Uterus (tissue), 3 donors: ENCODE measurements at regions not wholly inside any gene's neighbourhood (a gene's known extent, or its start where the extent isn't known, plus 50 kb on each side); places are given as distances from the start of the nearest gene placed in this dataset.

Experiments used
- DNase-seq, 2 donors: peaks; one replicate each; pipeline ENCODE4 v3.0.0-alpha.2; 2019 to 2020
- H3K27ac ChIP-seq, 2 donors: fragments of 200-600 bp; sonication (generic); 1 replicate in 1 of 2; 2 replicates in 1 of 2; pipeline ENCODE4 v1.5.1; 2016 to 2018
- H3K27me3 ChIP-seq, 2 donors: fragments of 200-600 bp; sonication (generic); one replicate each; pipeline ENCODE4 v1.5.1; 2018 to 2019; ENCODE audit warnings: control low read depth in 1 of 2
- H3K36me3 ChIP-seq, 2 donors: fragments of 200-600 bp; sonication (generic); one replicate each; pipeline ENCODE4 v1.5.1; 2019; ENCODE audit warnings: control low read depth in 1 of 2
- H3K4me1 ChIP-seq, 2 donors: fragments of 200-600 bp; sonication (generic); one replicate each; pipeline ENCODE4 v1.5.1; 2018 to 2019; ENCODE audit warnings: control low read depth in 1 of 2
- H3K4me3 ChIP-seq, 2 donors: fragments of 200-600 bp; sonication (generic); 1 replicate in 1 of 2; 2 replicates in 1 of 2; pipeline ENCODE4 v1.5.1; 2018 to 2019; ENCODE audit warnings: mild to moderate bottlenecking in 1 of 2
- H3K9me3 ChIP-seq, 2 donors: fragments of 200-600 bp; sonication (generic); one replicate each; pipeline ENCODE4 v1.5.1; 2019; ENCODE audit warnings: control low read depth in 1 of 2
- CTCF ChIP-seq, 4 experiments: fragments of 200-600 bp in 2 of 4; fragments of 450-650 bp in 2 of 4; sonication (generic) in 2 of 4; IDR thresholded peaks; one replicate each; pipeline ENCODE4 v1.5.1; 2016 to 2019; ENCODE audit warnings: antibody characterized with exemption in 4 of 4, mild to moderate bottlenecking in 2 of 4, moderate library complexity in 1 of 4
- POLR2A ChIP-seq, 2 donors: fragments of 450-650 bp; IDR thresholded peaks; one replicate each; pipeline ENCODE4 v1.6.1; 2016; ENCODE audit warnings: antibody characterized with exemption in 2 of 2, mild to moderate bottlenecking in 1 of 2, moderate library complexity in 1 of 2
- intact Hi-C: fragments of 100-400 bp; cut with DNase I; formaldehyde crosslinking; loops from one replicate; pipeline ENCODE4 v1.15.1; 2023; ENCODE audit warnings: low total_unique reads
- donor health status: DM: yes; HTN: yes; CAD: no.

DNA sequence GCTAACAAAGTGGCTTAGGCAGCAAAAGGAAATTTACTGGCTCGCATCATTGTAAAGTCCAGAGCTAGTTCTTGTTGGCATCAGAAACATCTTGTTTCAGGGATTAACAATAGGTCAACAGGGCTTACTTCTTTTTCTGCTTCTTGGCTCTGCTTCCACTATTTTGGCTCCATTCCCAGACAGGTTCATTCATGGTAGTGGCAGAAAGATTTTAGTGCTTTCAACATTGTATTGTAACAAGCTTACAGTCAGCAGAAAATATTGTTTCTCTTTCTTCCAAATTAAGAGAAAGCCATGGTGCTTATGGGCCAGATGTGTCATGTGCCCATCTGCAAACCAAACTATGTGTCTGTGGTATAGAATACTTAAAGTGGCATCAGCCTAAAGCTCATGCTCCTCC lies 315.6 kb downstream of the RAB38 start:
- intact Hi-C loops: no loop called here
- no peak for DNase-seq
- H3K4me1 ChIP-seq: no peaks in the 10 kb centered on the region
- no peak overlapping the region for H3K4me3 ChIP-seq
- H3K9me3 ChIP-seq: no peaks in the 10 kb centered on the region
- no peaks in the 10 kb centered on the region for H3K27me3 ChIP-seq
- TF ChIP-seq CTCF (IDR thresholded peaks at IDR 0.05) (no peak), POLR2A (IDR thresholded peaks at IDR 0.05) (no peak)
- H3K27ac ChIP-seq: no peak overlapping the region
- H3K36me3 ChIP-seq: no peaks in the 10 kb centered on the region

DNA sequence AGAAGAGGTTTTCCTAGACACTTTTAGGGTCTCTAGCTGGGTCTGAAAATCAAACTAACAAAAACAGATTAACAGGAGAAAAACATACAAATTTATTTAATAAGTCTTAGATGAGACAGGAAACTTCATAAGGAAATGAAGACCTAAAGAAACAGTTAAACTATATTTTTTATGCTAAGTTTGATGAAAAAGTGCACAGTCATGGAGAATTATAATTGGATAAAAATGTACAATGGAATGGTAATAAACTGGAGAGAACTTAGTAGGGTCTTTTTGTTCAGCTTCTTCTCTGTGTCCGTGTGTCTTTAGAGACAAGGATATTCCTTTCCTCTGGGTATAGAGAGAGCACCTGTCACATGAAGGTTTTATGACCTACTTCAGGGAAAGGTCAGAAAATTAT lies 323.4 kb downstream of the RAB38 start:
- no peak for DNase-seq
- intact Hi-C loops: no loop called here
- Histone ChIP-seq H3K4me1 (no peaks in the 10 kb centered on the region), H3K4me3 (no peak overlapping the region), H3K36me3 (no peaks in the 10 kb centered on the region), H3K9me3 (no peaks in the 10 kb centered on the region), H3K27ac (no peak overlapping the region), H3K27me3 (no peaks in the 10 kb centered on the region)
- TF ChIP-seq CTCF (IDR thresholded peaks at IDR 0.05) (no peak), POLR2A (IDR thresholded peaks at IDR 0.05) (no peak)

DNA sequence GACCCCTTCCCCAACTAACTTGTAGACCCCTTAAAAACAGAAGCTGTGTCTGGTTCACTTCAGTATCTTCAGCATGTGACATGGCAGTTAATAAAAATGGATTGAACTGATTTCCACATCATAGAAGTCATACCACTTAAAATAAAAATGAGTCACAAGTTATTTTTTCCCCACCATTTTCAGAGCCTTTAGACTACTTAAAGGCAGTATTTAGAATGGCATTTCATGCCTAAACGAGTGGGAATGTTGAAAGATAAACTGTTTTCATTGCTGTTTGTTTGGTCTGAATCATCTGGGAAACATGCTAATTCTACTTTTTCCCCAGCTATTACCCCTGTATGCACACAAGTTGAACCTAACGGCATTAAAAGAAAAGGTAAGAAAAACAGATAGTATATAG lies 324.0 kb downstream of the RAB38 start:
- Histone ChIP-seq H3K4me3 (no peak overlapping the region), H3K4me1 (no peaks in the 10 kb centered on the region), H3K9me3 (no peaks in the 10 kb centered on the region), H3K36me3 (no peaks in the 10 kb centered on the region), H3K27ac (no peak overlapping the region), H3K27me3 (no peaks in the 10 kb centered on the region)
- no peak for DNase-seq
- intact Hi-C loops: no loop called here
- no peak for TF ChIP-seq POLR2A (IDR thresholded peaks at IDR 0.05)
- TF ChIP-seq CTCF (IDR thresholded peaks at IDR 0.05): no peak

- intact Hi-C loops: no loop called here
- H3K36me3 ChIP-seq: no peaks in the 10 kb centered on the region
- H3K9me3 ChIP-seq: no peaks in the 10 kb centered on the region
- no peaks in the 10 kb centered on the region for H3K27me3 ChIP-seq
- TF ChIP-seq POLR2A (IDR thresholded peaks at IDR 0.05) (no peak), CTCF (IDR thresholded peaks at IDR 0.05) (no peak)
- no peak overlapping the region for H3K27ac ChIP-seq
- H3K4me1 ChIP-seq: no peaks in the 10 kb centered on the region
- no peak for DNase-seq
- no peak overlapping the region for H3K4me3 ChIP-seq
Observed at GRCh38 chr11:87849216-87849615, 326.0 kb downstream of the RAB38 start.

DNA sequence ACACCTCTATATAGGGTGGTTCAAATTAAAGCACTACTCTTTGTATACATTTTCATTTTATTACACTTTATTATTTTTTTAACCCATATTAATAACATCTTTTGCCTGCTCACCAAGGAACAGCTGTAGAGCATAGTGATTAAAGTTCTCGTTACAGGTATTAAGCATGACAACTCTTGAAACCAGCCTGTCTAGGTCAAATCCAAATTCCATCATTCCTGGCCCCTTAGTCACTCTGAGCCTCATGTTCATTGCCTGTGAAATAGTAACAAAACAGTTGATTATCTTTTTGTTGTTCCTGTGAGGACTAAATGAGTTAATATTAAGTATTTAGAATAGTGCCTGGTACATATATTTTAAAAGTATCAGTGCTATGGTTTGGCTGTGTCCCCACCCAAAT lies 334.5 kb downstream of the RAB38 start:
- Histone ChIP-seq H3K27me3 (no peaks in the 10 kb centered on the region), H3K4me3 (no peak overlapping the region), H3K9me3 (no peaks in the 10 kb centered on the region), H3K36me3 (no peaks in the 10 kb centered on the region), H3K4me1 (no peaks in the 10 kb centered on the region), H3K27ac (no peak overlapping the region)
- intact Hi-C loops: no loop called here
- DNase-seq: no peak
- TF ChIP-seq CTCF (IDR thresholded peaks at IDR 0.05) (no peak), POLR2A (IDR thresholded peaks at IDR 0.05) (no peak)
